Body of pancreas (tissue), 4 donors: ENCODE measurements at regions not wholly inside any gene's neighbourhood (a gene's known extent, or its start where the extent isn't known, plus 50 kb on each side); places are given as distances from the start of the nearest gene placed in this dataset.

ENCODE experiments used
- CTCF ChIP-seq, 7 experiments: fragments of 450-650 bp in 4 of 7; fragments of 200-600 bp in 3 of 7; sonication (generic) in 3 of 7; IDR thresholded peaks; one replicate each; pipeline ENCODE4 v1.5.1; 2016 to 2019; ENCODE audit warnings: antibody characterized with exemption in 7 of 7
- POLR2A ChIP-seq, 3 donors: fragments of 450-650 bp; IDR thresholded peaks; one replicate each; pipeline ENCODE4 v1.6.1; 2016; ENCODE audit warnings: antibody characterized with exemption in 3 of 3, mild to moderate bottlenecking in 2 of 3

- TF ChIP-seq POLR2A (IDR thresholded peaks at IDR 0.05) (no peak), CTCF (IDR thresholded peaks at IDR 0.05) (no peak)
These were observed 429.6 kb downstream of the BCKDHB start for GRCh38 chr6:80535914-80536565.
